VCaP (cell line): ENCODE measurements at regions not wholly inside any gene's neighbourhood (a gene's known extent, or its start where the extent isn't known, plus 50 kb on each side); places are given as distances from the start of the nearest gene placed in this dataset.

Experiments
- H3K27ac ChIP-seq: fragments of 450-650 bp; 2 replicates; pipeline ENCODE4 v1.5.1; 2017
- TF ChIP-seq, protein P1 (sequence below): fragments of 450-650 bp; conservative IDR thresholded peaks from 2 replicates; pipeline ENCODE4 v1.5.1; 2017; ENCODE audit warnings: mild to moderate bottlenecking, moderate library complexity

- TF ChIP-seq, protein P1, sequence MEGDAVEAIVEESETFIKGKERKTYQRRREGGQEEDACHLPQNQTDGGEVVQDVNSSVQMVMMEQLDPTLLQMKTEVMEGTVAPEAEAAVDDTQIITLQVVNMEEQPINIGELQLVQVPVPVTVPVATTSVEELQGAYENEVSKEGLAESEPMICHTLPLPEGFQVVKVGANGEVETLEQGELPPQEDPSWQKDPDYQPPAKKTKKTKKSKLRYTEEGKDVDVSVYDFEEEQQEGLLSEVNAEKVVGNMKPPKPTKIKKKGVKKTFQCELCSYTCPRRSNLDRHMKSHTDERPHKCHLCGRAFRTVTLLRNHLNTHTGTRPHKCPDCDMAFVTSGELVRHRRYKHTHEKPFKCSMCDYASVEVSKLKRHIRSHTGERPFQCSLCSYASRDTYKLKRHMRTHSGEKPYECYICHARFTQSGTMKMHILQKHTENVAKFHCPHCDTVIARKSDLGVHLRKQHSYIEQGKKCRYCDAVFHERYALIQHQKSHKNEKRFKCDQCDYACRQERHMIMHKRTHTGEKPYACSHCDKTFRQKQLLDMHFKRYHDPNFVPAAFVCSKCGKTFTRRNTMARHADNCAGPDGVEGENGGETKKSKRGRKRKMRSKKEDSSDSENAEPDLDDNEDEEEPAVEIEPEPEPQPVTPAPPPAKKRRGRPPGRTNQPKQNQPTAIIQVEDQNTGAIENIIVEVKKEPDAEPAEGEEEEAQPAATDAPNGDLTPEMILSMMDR, result no peak
Measured at GRCh38 chr4:125770814-125771398, 456.2 kb downstream of the FAT4 start.

GRCh38 chr4:125772680-125773079, 457.9 kb downstream of the FAT4 start:
- H3K27ac ChIP-seq, result no peak overlapping the region
- TF ChIP-seq, protein P1, result no peak

More at GRCh38 chr4:125770814-125771398, 456.2 kb downstream of the FAT4 start:
- H3K27ac ChIP-seq, result no peak overlapping the region

DNA sequence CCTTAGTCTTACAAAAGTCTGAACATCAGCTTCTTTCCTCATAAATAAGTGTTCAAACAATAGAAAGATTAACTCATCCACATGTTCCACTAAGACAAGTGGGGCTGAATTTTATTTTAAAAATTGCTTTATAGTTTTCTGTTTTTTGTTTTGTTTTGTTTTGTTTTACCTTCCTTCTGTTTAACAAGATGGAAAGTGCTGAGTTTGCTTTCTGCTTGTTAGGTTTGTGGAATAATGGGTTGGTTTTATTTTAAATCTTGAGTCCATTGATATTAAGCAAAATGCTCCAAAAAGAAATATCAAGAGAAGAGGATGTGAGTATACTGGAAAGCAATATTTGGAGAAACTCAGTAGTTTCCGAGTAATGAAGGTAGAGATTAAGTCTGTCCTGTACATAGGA, 458.7 kb downstream of the FAT4 start:
- TF ChIP-seq, protein P1, result no peak
- no peak overlapping the region for H3K27ac ChIP-seq

- H3K27ac ChIP-seq, result no peak overlapping the region
- TF ChIP-seq, protein P1, result no peak
Measured at GRCh38 chr4:125773931-125774330, 459.2 kb downstream of the FAT4 start.

- H3K27ac ChIP-seq, result no peak overlapping the region
- TF ChIP-seq, protein P1, result no peak
Measured at GRCh38 chr4:125776146-125776545, 461.4 kb downstream of the FAT4 start.

DNA sequence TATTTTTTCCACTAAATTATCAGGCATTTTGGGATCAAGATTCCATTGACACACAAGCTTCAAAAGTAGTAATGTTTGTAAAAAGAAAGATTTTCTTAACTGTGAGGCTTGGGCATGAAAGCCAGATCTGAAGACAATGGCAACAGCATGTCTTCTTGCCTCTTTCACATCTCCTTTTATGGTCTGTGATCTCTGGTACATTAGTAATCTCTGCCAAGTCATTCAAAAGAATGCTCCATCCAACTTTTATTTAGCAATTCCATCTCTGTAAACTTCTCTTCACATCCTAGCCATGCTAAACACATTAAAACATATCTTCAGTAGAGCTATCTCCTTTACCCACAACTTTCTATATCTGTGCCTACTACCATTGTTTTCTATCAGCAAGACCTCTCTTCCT, 465.4 kb downstream of the FAT4 start:
- H3K27ac ChIP-seq, result no peak overlapping the region
- TF ChIP-seq, protein P1, result no peak

GRCh38 chr4:125780747-125781146, 466.0 kb downstream of the FAT4 start:
- H3K27ac ChIP-seq, result no peak overlapping the region
- TF ChIP-seq, protein P1, result no peak
